ENCODE measurements at regions not wholly inside any gene's neighbourhood (a gene's known extent, or its start where the extent isn't known, plus 50 kb on each side); places are given as distances from the start of the nearest gene placed in this dataset.

- TF ChIP-seq CTCF (IDR thresholded peaks at IDR 0.05; ENCODE audit: low read depth, low read length) (no peak), MYC (IDR thresholded peaks at IDR 0.05; ENCODE audit: low read depth, low read length) (no peak)
Observed at GRCh38 chr2:122366427-122366826, 611.0 kb downstream of the TSN start.
